Cardiac fibroblast (primary cell): ENCODE measurements at regions not wholly inside any gene's neighbourhood (a gene's known extent, or its start where the extent isn't known, plus 50 kb on each side); places are given as distances from the start of the nearest gene placed in this dataset.

Experiments
- DNase-seq, 2 donors: peaks; one replicate each; pipeline versions ENCODE4 v3.0.0 to v3.0.0-alpha.2; 2010; ENCODE audit warnings: low read depth in 2 of 2
- H3K4me3 ChIP-seq, 2 donors: replicated peaks in 1 of 2; 1 replicate in 1 of 2; 2 replicates in 1 of 2; pipeline ENCODE4 v1.5.1; 2011; ENCODE audit warnings: low read depth in 2 of 2, low read length in 2 of 2, mild to moderate bottlenecking in 2 of 2, moderate library complexity in 1 of 2
- CTCF ChIP-seq: IDR thresholded peaks from one replicate; pipeline ENCODE4 v1.5.1; 2011; ENCODE audit warnings: low read depth, mild to moderate bottlenecking, low read length, inconsistent platforms

- TF ChIP-seq CTCF: no peak
- no peak for DNase-seq
- H3K4me3 ChIP-seq: no peak overlapping the region
Measured at GRCh38 chr11:134738581-134738980, 326.5 kb upstream of the B3GAT1 start.

DNA sequence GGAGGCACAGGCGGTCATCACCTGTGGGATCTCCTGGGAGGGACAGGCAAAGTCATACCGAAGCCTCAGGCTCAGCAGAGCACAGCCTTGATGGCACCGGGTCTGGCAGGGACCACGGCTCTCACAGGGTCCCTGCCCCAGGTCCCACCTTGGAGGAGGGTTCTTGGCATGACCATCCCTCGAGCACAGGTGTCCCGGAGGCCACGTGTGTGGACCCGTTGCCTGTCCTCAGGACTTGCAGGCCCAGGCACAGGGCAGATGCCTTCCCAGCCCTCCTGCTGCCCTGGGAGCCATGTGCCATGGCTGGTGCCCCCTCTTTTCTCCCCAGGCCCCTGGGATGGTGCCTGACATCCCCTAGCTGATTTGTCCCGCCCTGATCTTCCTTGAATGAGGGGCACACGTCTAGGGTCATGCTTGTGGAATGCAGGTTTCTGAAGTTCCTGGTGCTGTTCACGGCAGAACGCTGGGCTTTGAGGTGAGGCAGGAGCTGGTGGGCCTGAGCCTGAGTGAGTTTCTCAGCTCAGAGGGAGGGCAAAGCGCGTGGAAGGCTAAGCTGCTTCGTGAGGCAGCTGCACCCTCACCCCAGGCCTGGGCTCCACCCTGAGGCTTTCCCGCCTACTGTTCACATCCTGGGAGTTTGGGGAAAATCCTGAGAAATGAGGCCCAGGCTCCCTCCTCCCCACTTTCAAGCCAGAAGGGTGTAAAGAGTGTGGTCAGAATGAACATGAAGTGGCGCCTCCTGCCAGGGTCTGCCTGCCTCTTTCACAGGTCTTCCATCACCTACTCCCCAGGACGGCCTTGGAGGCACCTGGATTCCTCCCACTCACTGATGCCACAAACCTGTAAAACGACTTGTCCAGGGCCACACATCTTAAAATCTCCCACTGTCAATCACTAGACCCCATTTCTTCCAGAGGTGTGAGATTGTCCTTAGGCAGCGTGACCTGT, 325.8 kb upstream of the B3GAT1 start:
- TF ChIP-seq CTCF: no peak
- DNase-seq: no peak
- H3K4me3 ChIP-seq: no peak overlapping the region

DNA sequence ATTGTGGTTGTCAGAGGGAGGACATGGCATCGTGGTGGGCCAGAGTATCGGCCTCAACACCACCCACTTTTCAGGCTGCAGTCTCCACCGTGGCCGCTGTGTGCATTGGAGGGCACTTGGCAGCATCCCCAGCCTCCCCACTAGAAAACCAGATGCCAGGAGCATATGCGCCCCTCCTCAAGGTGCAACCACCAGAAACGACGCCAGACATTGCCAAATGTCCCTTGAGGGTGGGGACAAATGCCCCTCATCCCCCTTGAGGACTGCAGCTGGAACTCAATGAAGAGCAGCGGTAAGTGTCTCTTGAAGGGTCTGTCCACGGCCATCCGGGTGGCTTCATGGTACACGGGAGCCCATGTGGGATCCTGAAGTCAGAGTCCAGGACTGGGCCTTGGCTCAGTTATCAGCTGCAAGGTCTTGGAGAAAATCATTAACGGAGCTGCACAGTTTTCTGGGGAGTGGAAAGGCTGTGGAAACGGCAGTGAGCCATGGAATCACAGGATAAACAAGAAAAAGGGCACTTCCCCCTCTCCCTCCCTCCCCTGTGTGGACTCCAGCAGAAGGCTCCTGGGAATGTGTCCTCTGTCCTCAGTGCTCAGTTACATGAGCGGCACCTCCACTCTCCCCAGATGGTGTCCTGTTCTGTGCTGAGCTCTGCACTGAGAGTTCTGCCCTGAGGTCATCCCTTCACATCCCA, 324.4 kb upstream of the B3GAT1 start:
- no peak for TF ChIP-seq CTCF
- no peak for DNase-seq
- H3K4me3 ChIP-seq: no peak overlapping the region

GRCh38 chr11:134734894-134735293, 322.9 kb upstream of the B3GAT1 start:
- no peak for DNase-seq
- no peak overlapping the region for H3K4me3 ChIP-seq
- no peak for TF ChIP-seq CTCF

DNA sequence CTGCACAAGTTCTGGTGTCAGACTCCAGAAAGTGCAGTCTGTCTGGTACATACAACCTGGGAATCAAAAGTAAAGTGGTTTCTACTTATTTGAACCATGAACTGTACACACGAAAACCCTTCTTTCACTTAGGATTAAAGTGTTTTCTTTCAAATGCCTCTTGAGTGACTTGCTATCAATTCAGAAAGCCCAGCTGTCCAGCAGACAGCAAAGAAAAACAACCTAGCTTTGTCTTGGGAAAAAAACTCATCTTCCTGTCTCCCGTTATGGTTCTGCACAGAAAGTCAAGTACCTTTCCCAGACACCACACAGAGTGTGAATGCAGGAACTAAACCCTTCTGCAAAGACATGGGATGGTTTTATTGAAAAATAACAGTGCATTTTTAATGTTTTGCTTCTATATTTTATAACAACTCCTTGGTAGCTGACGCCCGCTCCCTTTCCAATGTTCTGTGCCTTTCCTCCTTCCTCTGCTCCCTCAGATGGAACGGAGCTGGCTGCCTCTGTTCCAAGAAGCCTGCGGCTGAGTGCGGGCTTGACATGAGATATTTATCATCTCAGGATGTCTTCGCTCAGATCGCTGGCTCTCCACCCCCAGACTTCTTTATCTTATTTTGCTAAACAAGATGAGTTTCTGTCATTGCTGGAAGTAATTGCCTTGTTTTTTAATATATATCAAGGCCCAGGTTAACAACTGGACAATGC, 322.3 kb upstream of the B3GAT1 start:
- no peak for TF ChIP-seq CTCF
- no peak for DNase-seq
- H3K4me3 ChIP-seq: no peak overlapping the region

DNA sequence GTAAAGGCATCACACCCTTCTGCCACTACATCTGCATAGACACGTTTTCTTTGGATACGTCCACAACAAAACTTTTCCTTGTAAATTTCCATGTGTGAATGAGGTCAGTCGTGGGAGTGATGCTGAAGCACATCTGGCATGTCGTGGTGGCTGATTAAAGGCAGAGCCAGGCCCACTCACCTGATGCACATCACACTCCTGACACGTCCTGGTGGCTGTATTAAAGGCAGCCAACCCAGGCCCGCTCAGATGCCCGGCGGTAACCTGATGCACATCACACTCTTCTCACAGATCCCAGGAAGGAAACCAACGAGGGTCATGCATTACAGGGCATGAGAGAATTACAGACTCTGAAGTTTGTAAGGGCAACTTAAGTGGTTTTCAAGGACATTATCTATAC, 321.6 kb upstream of the B3GAT1 start:
- TF ChIP-seq CTCF: no peak
- no peak for DNase-seq
- no peak overlapping the region for H3K4me3 ChIP-seq
